MCF 10A (cell line): ENCODE measurements at regions not wholly inside any gene's neighbourhood (a gene's known extent, or its start where the extent isn't known, plus 50 kb on each side); places are given as distances from the start of the nearest gene placed in this dataset.

Source experiments
- BruUV-seq: library from RNA; stranded (reverse); fragments of 400-500 nt; replicated peaks from 2 replicates; lab custom pipeline; 2021; lab: Mats Ljungman, UMichigan
- CTCF ChIA-PET: fragments of 300-600 bp; sonication (Branson Sonifier 250); formaldehyde crosslinking; extraction: SDS; loops from one replicate; lab custom pipeline; 2021; ENCODE audit warnings: antibody characterized with exemption, inconsistent platforms; lab: Yijun Ruan, JAX
- POLR2A ChIA-PET: fragments of 300-600, 350-650 bp; sonication (Branson Sonifier 250); formaldehyde crosslinking; extraction: SDS; loops from one replicate; lab custom pipeline; 2020; ENCODE audit warnings: antibody characterized with exemption, inconsistent platforms; lab: Yijun Ruan, JAX
- DNase-seq: peaks from one replicate; pipeline ENCODE4 v3.0.0-alpha.2; 2018; ENCODE audit not compliant: unreplicated experiment
- H3K27ac Mint-ChIP-seq: one replicate; pipeline ENCODE4 v1.8.0; 2022; ENCODE audit warnings: mild to moderate bottlenecking, low read depth, mixed read lengths; ENCODE audit not compliant: unreplicated experiment
- H3K27me3 Mint-ChIP-seq: one replicate; pipeline ENCODE4 v1.8.0; 2022; ENCODE audit warnings: mixed read lengths; ENCODE audit not compliant: insufficient read depth, unreplicated experiment
- H3K36me3 Mint-ChIP-seq: one replicate; pipeline ENCODE4 v1.8.0; 2022; ENCODE audit warnings: mild to moderate bottlenecking, moderate library complexity, mixed read lengths; ENCODE audit not compliant: insufficient read depth, unreplicated experiment
- H3K4me1 Mint-ChIP-seq: one replicate; pipeline ENCODE4 v1.8.0; 2022; ENCODE audit warnings: mixed read lengths; ENCODE audit not compliant: insufficient read depth, unreplicated experiment
- H3K4me3 Mint-ChIP-seq: one replicate; pipeline ENCODE4 v1.8.0; 2022; ENCODE audit warnings: mild to moderate bottlenecking, moderate library complexity, mixed read lengths; ENCODE audit not compliant: unreplicated experiment
- H3K9me3 Mint-ChIP-seq: one replicate; pipeline ENCODE4 v1.8.0; 2022; ENCODE audit warnings: mixed read lengths; ENCODE audit not compliant: unreplicated experiment
- intact Hi-C: fragments of 100-400 bp; cut with micrococcal nuclease; formaldehyde crosslinking; loops from 2 replicates; pipeline ENCODE4 v1.14.1; 2022
- TF ChIP-seq, protein P1 (sequence below): fragments of 200-600 bp; IDR thresholded peaks from one replicate; pipeline ENCODE4 v1.8.0; 2022; ENCODE audit warnings: antibody characterized with exemption, mild to moderate bottlenecking; ENCODE audit not compliant: unreplicated experiment

DNA sequence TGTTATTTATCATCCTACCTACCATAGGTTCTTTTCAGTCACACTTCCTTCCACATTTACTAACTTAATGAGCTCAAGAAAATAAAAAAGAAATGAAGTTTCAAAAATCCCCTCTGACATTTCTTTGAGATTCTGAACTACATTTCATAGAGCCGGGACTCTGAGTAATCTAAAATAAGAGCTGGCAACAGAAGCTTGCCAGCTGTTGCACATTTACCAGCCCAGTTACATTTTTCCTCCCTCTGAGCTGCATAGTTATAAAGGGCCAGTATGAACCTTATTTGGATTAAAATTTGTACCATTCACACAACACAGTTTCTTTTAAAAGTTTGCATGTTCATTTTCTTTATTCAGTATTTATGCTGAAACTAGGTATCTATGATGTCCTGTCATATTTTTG, 119.5 kb upstream of the CAV2 start:
- Mint-ChIP-seq H3K4me3 (no peak overlapping the region), H3K27ac (no peak overlapping the region), H3K27me3 (no peaks in the 10 kb centered on the region), H3K9me3 (no peaks in the 10 kb centered on the region), H3K4me1 (peaks cover under 1% of the 10 kb centered on the region), H3K36me3 (no peaks in the 10 kb centered on the region)
- ChIA-PET POLR2A (interaction anchor here (0.5 to 0.6 kb wide), 3 partner anchors 15 to 166 kb away, joined by 3 read pairs; no protein-coding TSS in a partner anchor), CTCF (interaction anchor here (0.6 to 0.8 kb wide), 2 partner anchors 19 to 304 kb away, joined by 3 read pairs; no protein-coding TSS in a partner anchor)
- no peak for DNase-seq
- no TSS peak for BruUV-seq
- TF ChIP-seq, protein P1, sequence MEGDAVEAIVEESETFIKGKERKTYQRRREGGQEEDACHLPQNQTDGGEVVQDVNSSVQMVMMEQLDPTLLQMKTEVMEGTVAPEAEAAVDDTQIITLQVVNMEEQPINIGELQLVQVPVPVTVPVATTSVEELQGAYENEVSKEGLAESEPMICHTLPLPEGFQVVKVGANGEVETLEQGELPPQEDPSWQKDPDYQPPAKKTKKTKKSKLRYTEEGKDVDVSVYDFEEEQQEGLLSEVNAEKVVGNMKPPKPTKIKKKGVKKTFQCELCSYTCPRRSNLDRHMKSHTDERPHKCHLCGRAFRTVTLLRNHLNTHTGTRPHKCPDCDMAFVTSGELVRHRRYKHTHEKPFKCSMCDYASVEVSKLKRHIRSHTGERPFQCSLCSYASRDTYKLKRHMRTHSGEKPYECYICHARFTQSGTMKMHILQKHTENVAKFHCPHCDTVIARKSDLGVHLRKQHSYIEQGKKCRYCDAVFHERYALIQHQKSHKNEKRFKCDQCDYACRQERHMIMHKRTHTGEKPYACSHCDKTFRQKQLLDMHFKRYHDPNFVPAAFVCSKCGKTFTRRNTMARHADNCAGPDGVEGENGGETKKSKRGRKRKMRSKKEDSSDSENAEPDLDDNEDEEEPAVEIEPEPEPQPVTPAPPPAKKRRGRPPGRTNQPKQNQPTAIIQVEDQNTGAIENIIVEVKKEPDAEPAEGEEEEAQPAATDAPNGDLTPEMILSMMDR = no peak
- intact Hi-C loops = no loop called here

DNA sequence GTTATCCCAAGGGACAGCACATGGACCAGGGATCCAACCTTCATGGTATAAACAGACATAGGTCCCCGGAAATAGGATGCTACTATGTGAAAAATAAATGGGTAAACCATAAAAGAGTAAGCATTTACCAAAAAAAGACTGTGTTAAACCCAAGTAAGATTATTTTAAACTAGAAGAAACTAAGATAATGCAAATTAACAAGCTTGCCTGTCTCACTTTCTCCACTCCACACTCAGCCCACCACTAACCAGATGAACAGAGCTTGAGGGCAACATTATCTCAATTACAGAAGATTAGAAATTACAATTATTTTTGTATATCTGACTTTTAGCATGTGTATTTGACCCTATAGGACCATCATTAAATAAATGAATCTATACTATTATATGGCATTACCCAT, 117.2 kb upstream of the CAV2 start:
- ChIA-PET POLR2A (no interaction called here), CTCF (interaction anchor here (0.7 to 1.0 kb wide), 2 partner anchors 26 to 123 kb away, joined by 3 read pairs; no protein-coding TSS in a partner anchor)
- Mint-ChIP-seq H3K27ac (no peak overlapping the region), H3K4me3 (no peak overlapping the region), H3K27me3 (no peaks in the 10 kb centered on the region), H3K36me3 (no peaks in the 10 kb centered on the region), H3K9me3 (no peaks in the 10 kb centered on the region), H3K4me1 (peaks cover 6% of the 10 kb centered on the region)
- no TSS peak for BruUV-seq
- intact Hi-C loops = no loop called here
- DNase-seq = no peak
- TF ChIP-seq, protein P1 = no peak

DNA sequence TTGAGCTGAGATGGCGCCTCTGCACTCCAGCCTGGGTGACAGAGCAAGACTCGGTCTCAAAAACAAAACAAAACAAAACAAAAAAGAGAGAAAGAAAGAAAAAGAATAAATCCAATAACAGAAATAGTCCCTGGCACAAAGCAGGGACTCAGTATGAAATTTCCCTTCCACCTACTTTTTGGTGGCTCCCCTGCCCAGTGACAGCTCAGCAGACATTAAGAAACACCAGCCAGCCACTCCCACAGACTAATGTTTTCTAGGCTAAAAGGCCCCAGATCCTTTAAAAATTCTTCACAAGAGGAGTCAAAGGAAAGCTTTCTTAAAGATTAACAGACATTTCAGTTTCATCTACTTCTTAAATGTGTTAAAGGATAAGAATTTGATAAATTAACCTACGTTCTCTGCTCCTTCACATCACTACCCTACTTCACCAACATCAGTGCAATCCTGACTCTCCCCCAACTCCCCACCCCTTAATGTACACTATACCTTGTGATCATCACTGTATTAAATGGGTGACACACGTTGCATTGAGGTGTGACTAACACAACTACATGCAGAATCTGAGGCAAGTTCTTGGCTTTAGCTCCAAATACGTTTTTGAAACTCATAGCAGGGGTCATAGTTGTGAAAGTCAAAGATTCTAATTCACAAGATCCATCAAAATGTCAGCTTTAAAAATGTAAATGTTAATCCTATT, 114.5 kb upstream of the CAV2 start:
- no peak overlapping the region for H3K4me3 Mint-ChIP-seq
- H3K36me3 Mint-ChIP-seq = no peaks in the 10 kb centered on the region
- TF ChIP-seq, protein P1 = no peak
- H3K27me3 Mint-ChIP-seq = no peaks in the 10 kb centered on the region
- peaks cover 6% of the 10 kb centered on the region for H3K4me1 Mint-ChIP-seq
- ChIA-PET CTCF (interaction anchor here (0.6 kb wide), 2 partner anchors 127 to 185 kb away, joined by 3 to 4 read pairs; no protein-coding TSS in a partner anchor), POLR2A (interaction anchor here (1.3 kb wide), 1 partner anchor 9 kb away, joined by 3 read pairs; no protein-coding TSS in a partner anchor)
- H3K27ac Mint-ChIP-seq = peak overlapping the region; percentile 1
- DNase-seq = peak; percentile 8
- no peaks in the 10 kb centered on the region for H3K9me3 Mint-ChIP-seq
- intact Hi-C loops = no loop called here
- no TSS peak for BruUV-seq

DNA sequence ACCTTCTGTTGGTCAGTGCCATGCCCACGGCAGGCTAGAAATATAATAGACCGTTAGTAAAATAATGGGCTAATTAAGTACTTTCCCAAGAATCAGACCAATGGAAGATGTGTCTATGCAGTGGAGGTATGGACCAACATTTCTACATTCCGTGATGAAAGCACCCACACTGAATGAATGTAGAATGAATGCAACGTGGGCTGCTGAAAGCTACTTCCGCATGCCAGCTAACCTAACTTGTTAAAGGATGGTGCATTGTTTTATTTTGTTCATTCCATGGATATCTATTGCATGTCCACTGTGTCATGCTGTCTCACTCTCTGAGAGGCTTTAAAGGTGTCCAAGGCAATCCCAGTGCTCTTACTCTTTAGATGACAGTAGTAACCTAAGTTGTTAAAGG, 112.9 kb upstream of the CAV2 start:
- Mint-ChIP-seq H3K9me3 (no peaks in the 10 kb centered on the region), H3K27ac (no peak overlapping the region), H3K36me3 (no peaks in the 10 kb centered on the region), H3K27me3 (no peaks in the 10 kb centered on the region), H3K4me1 (peaks cover 6% of the 10 kb centered on the region), H3K4me3 (no peak overlapping the region)
- no peak for DNase-seq
- TF ChIP-seq, protein P1 = no peak
- ChIA-PET POLR2A (no interaction called here), CTCF (no interaction called here)
- BruUV-seq = no TSS peak
- intact Hi-C loops = no loop called here
